Osteocyte (in vitro differentiated cells): ENCODE measurements at regions not wholly inside any gene's neighbourhood (a gene's known extent, or its start where the extent isn't known, plus 50 kb on each side); places are given as distances from the start of the nearest gene placed in this dataset.

Experiments
- DNase-seq: peaks from one replicate; pipeline ENCODE4 v3.0.0; 2021; ENCODE audit warnings: mixed read lengths; ENCODE audit not compliant: unreplicated experiment; ENCODE audit errors: extremely low spot score
- H3K27ac Mint-ChIP-seq: one replicate; pipeline ENCODE4 v1.8.0; 2021; ENCODE audit warnings: mild to moderate bottlenecking, mixed read lengths; ENCODE audit not compliant: unreplicated experiment
- H3K27me3 Mint-ChIP-seq: one replicate; pipeline ENCODE4 v1.8.0; 2021; ENCODE audit warnings: mixed read lengths; ENCODE audit not compliant: unreplicated experiment
- H3K36me3 Mint-ChIP-seq: one replicate; pipeline ENCODE4 v1.8.0; 2021; ENCODE audit warnings: mixed read lengths; ENCODE audit not compliant: unreplicated experiment
- H3K4me1 Mint-ChIP-seq: one replicate; pipeline ENCODE4 v1.8.0; 2021; ENCODE audit warnings: mixed read lengths; ENCODE audit not compliant: unreplicated experiment
- H3K4me3 Mint-ChIP-seq: one replicate; pipeline ENCODE4 v1.8.0; 2021; ENCODE audit warnings: mild to moderate bottlenecking, moderate library complexity, mixed read lengths; ENCODE audit not compliant: unreplicated experiment
- H3K9me3 Mint-ChIP-seq: one replicate; pipeline ENCODE4 v1.8.0; 2021; ENCODE audit warnings: mixed read lengths; ENCODE audit not compliant: unreplicated experiment
- CTCF ChIP-seq: fragments of 200-600 bp; sonication (generic); IDR thresholded peaks from 2 replicates; pipeline ENCODE4 v1.5.0; 2021; ENCODE audit warnings: antibody characterized with exemption, mild to moderate bottlenecking, moderate library complexity

- no peak for DNase-seq
- TF ChIP-seq CTCF: no peak
- Mint-ChIP-seq H3K4me1 (peaks cover 6% of the 10 kb centered on the region), H3K27ac (no peak overlapping the region), H3K9me3 (peaks cover 12% of the 10 kb centered on the region), H3K27me3 (no peaks in the 10 kb centered on the region), H3K4me3 (no peak overlapping the region), H3K36me3 (peaks cover 61% of the 10 kb centered on the region)
Observed at GRCh38 chr3:34277110-34277509, 478.7 kb downstream of the PDCD6IP start.

- no peak for TF ChIP-seq CTCF
- peaks cover 22% of the 10 kb centered on the region for H3K4me1 Mint-ChIP-seq
- peaks cover 4% of the 10 kb centered on the region for H3K9me3 Mint-ChIP-seq
- no peak overlapping the region for H3K27ac Mint-ChIP-seq
- no peak for DNase-seq
- no peak overlapping the region for H3K4me3 Mint-ChIP-seq
- peaks cover 71% of the 10 kb centered on the region for H3K36me3 Mint-ChIP-seq
- no peaks in the 10 kb centered on the region for H3K27me3 Mint-ChIP-seq
Observed at GRCh38 chr3:34279901-34280300, 481.5 kb downstream of the PDCD6IP start.

GRCh38 chr3:34283751-34284150, 485.3 kb downstream of the PDCD6IP start:
- no peak overlapping the region for H3K4me3 Mint-ChIP-seq
- H3K4me1 Mint-ChIP-seq: peaks cover 33% of the 10 kb centered on the region
- no peak for TF ChIP-seq CTCF
- H3K36me3 Mint-ChIP-seq: peaks cover 80% of the 10 kb centered on the region
- H3K9me3 Mint-ChIP-seq: no peaks in the 10 kb centered on the region
- no peak for DNase-seq
- no peaks in the 10 kb centered on the region for H3K27me3 Mint-ChIP-seq
- peak overlapping the region; percentile 41 for H3K27ac Mint-ChIP-seq

GRCh38 chr3:34284959-34285826, 486.8 kb downstream of the PDCD6IP start:
- no peak for DNase-seq
- Mint-ChIP-seq H3K27me3 (no peaks in the 10 kb centered on the region), H3K4me1 (peaks cover 32% of the 10 kb centered on the region), H3K4me3 (no peak overlapping the region), H3K36me3 (peaks cover 70% of the 10 kb centered on the region), H3K9me3 (no peaks in the 10 kb centered on the region), H3K27ac (peak overlapping the region; percentile 9)
- TF ChIP-seq CTCF: no peak

- no peaks in the 10 kb centered on the region for H3K9me3 Mint-ChIP-seq
- H3K27me3 Mint-ChIP-seq: no peaks in the 10 kb centered on the region
- DNase-seq: no peak
- peak overlapping the region; percentile 9 for H3K27ac Mint-ChIP-seq
- peaks cover 29% of the 10 kb centered on the region for H3K4me1 Mint-ChIP-seq
- H3K36me3 Mint-ChIP-seq: peaks cover 64% of the 10 kb centered on the region
- no peak overlapping the region for H3K4me3 Mint-ChIP-seq
- no peak for TF ChIP-seq CTCF
Observed at GRCh38 chr3:34285827-34286188, 487.4 kb downstream of the PDCD6IP start.
